ENCODE measurements at regions not wholly inside any gene's neighbourhood (a gene's known extent, or its start where the extent isn't known, plus 50 kb on each side); places are given as distances from the start of the nearest gene placed in this dataset.

GRCh38 chr6:10205892-10206291, 209.0 kb downstream of the TFAP2A start:
- H3K4me1 ChIP-seq (ENCODE audit: insufficient read depth, low read length, poor library complexity, severe bottlenecking), result no peaks in the 10 kb centered on the region
- TF ChIP-seq CTCF (conservative IDR thresholded peaks at IDR 0.05; ENCODE audit: low read depth, low read length) (no peak), EZH2 (IDR thresholded peaks at IDR 0.05; ENCODE audit: borderline replicate concordance, low read depth, low read length, poor library complexity, severe bottlenecking) (no peak)
- no peaks in the 10 kb centered on the region for H3K9me3 ChIP-seq (ENCODE audit: low read depth, low read length, poor library complexity, severe bottlenecking)
- H3K36me3 ChIP-seq (ENCODE audit: insufficient read depth, low read length, poor library complexity, severe bottlenecking), result no peaks in the 10 kb centered on the region
- no TSS peak for BruUV-seq (replicated peaks)
- intact Hi-C loops (cut with micrococcal nuclease; ENCODE audit: unreplicated experiment), result no loop called here
- H3K27me3 ChIP-seq (replicated peaks; ENCODE audit: insufficient read depth, low read depth, low read length, poor library complexity), result no peaks in the 10 kb centered on the region
- H3K27ac ChIP-seq (ENCODE audit: low read depth, low read length, poor library complexity, severe bottlenecking), result no peak overlapping the region
- POLR2A ChIA-PET (ENCODE audit: low non-redundant PET), result no interaction called here
- H3K4me3 ChIP-seq (ENCODE audit: low read depth, low read length, poor library complexity, severe bottlenecking), result no peak overlapping the region
- CTCF ChIA-PET, result no interaction called here
- DNase-seq (ENCODE audit: low spot score), result no peak

GRCh38 chr6:10205120-10205519, 209.8 kb downstream of the TFAP2A start:
- Histone ChIP-seq H3K27me3 (replicated peaks; ENCODE audit: insufficient read depth, low read depth, low read length, poor library complexity) (no peaks in the 10 kb centered on the region), H3K4me1 (ENCODE audit: insufficient read depth, low read length, poor library complexity, severe bottlenecking) (no peaks in the 10 kb centered on the region), H3K36me3 (ENCODE audit: insufficient read depth, low read length, poor library complexity, severe bottlenecking) (no peaks in the 10 kb centered on the region), H3K9me3 (ENCODE audit: low read depth, low read length, poor library complexity, severe bottlenecking) (no peaks in the 10 kb centered on the region), H3K4me3 (ENCODE audit: low read depth, low read length, poor library complexity, severe bottlenecking) (no peak overlapping the region), H3K27ac (ENCODE audit: low read depth, low read length, poor library complexity, severe bottlenecking) (no peak overlapping the region)
- intact Hi-C loops (cut with micrococcal nuclease; ENCODE audit: unreplicated experiment), result no loop called here
- BruUV-seq (replicated peaks), result no TSS peak
- no peak for DNase-seq (ENCODE audit: low spot score)
- CTCF ChIA-PET, result no interaction called here
- TF ChIP-seq CTCF (conservative IDR thresholded peaks at IDR 0.05; ENCODE audit: low read depth, low read length) (no peak), EZH2 (IDR thresholded peaks at IDR 0.05; ENCODE audit: borderline replicate concordance, low read depth, low read length, poor library complexity, severe bottlenecking) (no peak)
- POLR2A ChIA-PET (ENCODE audit: low non-redundant PET), result no interaction called here

GRCh38 chr6:10203651-10204050, 211.2 kb downstream of the TFAP2A start:
- no peak for DNase-seq (ENCODE audit: low spot score)
- H3K4me3 ChIP-seq (ENCODE audit: low read depth, low read length, poor library complexity, severe bottlenecking), result no peak overlapping the region
- ChIA-PET CTCF (no interaction called here), POLR2A (ENCODE audit: low non-redundant PET) (no interaction called here)
- no peak overlapping the region for H3K27ac ChIP-seq (ENCODE audit: low read depth, low read length, poor library complexity, severe bottlenecking)
- no peaks in the 10 kb centered on the region for H3K36me3 ChIP-seq (ENCODE audit: insufficient read depth, low read length, poor library complexity, severe bottlenecking)
- no peaks in the 10 kb centered on the region for H3K4me1 ChIP-seq (ENCODE audit: insufficient read depth, low read length, poor library complexity, severe bottlenecking)
- H3K9me3 ChIP-seq (ENCODE audit: low read depth, low read length, poor library complexity, severe bottlenecking), result no peaks in the 10 kb centered on the region
- TF ChIP-seq CTCF (conservative IDR thresholded peaks at IDR 0.05; ENCODE audit: low read depth, low read length) (no peak), EZH2 (IDR thresholded peaks at IDR 0.05; ENCODE audit: borderline replicate concordance, low read depth, low read length, poor library complexity, severe bottlenecking) (no peak)
- H3K27me3 ChIP-seq (replicated peaks; ENCODE audit: insufficient read depth, low read depth, low read length, poor library complexity), result no peaks in the 10 kb centered on the region
- BruUV-seq (replicated peaks), result no TSS peak
- intact Hi-C loops (cut with micrococcal nuclease; ENCODE audit: unreplicated experiment), result no loop called here

Data from A673 (cell line).